Left lung (tissue), 4 donors: ENCODE measurements at regions not wholly inside any gene's neighbourhood (a gene's known extent, or its start where the extent isn't known, plus 50 kb on each side); places are given as distances from the start of the nearest gene placed in this dataset.
A peak's percentile ranks its signal among the peaks of the same experiment; 100 is the strongest.

Experiments used
- ATAC-seq: fragments of 200-7000 bp; cut with Tn5 transposase; one replicate; pipeline ENCODE4 v1.9.1; 2020; ENCODE audit warnings: moderate library complexity
- DNase-seq, 4 donors: peaks; one replicate each; pipeline ENCODE4 v3.0.0-alpha.2; 2013 to 2020
- H3K27ac ChIP-seq, 2 donors: fragments of 200-600 bp; sonication (generic) in 1 of 2; one replicate each; pipeline versions ENCODE4 v1.5.0 to v1.8.0; 2020 to 2021
- H3K27me3 ChIP-seq, 2 donors: fragments of 200-600 bp; sonication (generic) in 1 of 2; one replicate each; pipeline versions ENCODE4 v1.5.0 to v1.8.0; 2020 to 2021
- H3K36me3 ChIP-seq, 2 donors: fragments of 200-600 bp; sonication (generic) in 1 of 2; one replicate each; pipeline versions ENCODE4 v1.5.0 to v1.8.0; 2020 to 2021
- H3K4me1 ChIP-seq, 2 donors: fragments of 200-600 bp; one replicate each; pipeline ENCODE4 v1.8.0; 2021
- H3K4me3 ChIP-seq, 2 donors: fragments of 200-600 bp; sonication (generic) in 1 of 2; one replicate each; pipeline versions ENCODE4 v1.5.0 to v1.8.0; 2020 to 2021; ENCODE audit warnings: mild to moderate bottlenecking in 1 of 2
- H3K9me3 ChIP-seq, 2 donors: fragments of 200-600 bp; sonication (generic) in 1 of 2; one replicate each; pipeline versions ENCODE4 v1.5.0 to v1.8.0; 2020 to 2021
- intact Hi-C, 2 donors: fragments of 100-400 bp; cut with DNase I; formaldehyde crosslinking; loops; one replicate each; pipeline versions ENCODE4 v1.11.2 to v1.14.2; 2022
- TF ChIP-seq, protein P1 (sequence below), 2 donors: fragments of 200-600 bp; sonication (generic) in 1 of 2; IDR thresholded peaks; one replicate each; pipeline versions ENCODE4 v1.5.0 to v1.8.0; 2021; ENCODE audit warnings: antibody characterized with exemption in 2 of 2
- donor health status: DM: no; HTN: yes; CAD: no.
- donor health status: DM: no; HTN: no; CAD: no.

DNA sequence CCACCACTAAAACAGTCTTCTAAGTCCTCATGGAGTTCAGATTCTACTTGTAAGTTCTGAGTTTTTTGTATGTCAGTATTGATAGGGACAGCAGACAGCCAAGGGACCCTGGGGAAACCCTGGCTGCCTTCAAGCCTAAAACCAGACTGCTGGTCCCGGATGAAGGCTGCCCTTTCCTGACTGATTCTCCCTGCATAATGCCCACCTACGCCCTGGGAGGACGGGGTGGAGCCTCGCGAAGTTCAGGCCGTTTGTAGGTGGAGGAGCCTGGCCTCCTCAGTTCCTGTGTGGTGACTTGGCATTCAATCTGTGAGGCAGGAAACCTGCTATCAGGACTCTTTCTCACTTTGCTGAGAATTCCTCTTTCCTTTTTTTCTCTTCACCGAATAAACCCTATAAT is 120.3 kb upstream of the LGSN start:
- ATAC-seq (no peak), DNase-seq (no peak)
- Histone ChIP-seq H3K27me3 (no peaks in the 10 kb centered on the region), H3K27ac (no peak overlapping the region), H3K4me3 (no peak overlapping the region), H3K9me3 (peaks cover 0 to 1% of the 10 kb centered on the region in 2 donors), H3K4me1 (no peaks in the 10 kb centered on the region), H3K36me3 (no peaks in the 10 kb centered on the region)
- TF ChIP-seq, protein P1, sequence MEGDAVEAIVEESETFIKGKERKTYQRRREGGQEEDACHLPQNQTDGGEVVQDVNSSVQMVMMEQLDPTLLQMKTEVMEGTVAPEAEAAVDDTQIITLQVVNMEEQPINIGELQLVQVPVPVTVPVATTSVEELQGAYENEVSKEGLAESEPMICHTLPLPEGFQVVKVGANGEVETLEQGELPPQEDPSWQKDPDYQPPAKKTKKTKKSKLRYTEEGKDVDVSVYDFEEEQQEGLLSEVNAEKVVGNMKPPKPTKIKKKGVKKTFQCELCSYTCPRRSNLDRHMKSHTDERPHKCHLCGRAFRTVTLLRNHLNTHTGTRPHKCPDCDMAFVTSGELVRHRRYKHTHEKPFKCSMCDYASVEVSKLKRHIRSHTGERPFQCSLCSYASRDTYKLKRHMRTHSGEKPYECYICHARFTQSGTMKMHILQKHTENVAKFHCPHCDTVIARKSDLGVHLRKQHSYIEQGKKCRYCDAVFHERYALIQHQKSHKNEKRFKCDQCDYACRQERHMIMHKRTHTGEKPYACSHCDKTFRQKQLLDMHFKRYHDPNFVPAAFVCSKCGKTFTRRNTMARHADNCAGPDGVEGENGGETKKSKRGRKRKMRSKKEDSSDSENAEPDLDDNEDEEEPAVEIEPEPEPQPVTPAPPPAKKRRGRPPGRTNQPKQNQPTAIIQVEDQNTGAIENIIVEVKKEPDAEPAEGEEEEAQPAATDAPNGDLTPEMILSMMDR (IDR thresholded peaks at IDR 0.05): no peak
- intact Hi-C loops: no loop called here

DNA sequence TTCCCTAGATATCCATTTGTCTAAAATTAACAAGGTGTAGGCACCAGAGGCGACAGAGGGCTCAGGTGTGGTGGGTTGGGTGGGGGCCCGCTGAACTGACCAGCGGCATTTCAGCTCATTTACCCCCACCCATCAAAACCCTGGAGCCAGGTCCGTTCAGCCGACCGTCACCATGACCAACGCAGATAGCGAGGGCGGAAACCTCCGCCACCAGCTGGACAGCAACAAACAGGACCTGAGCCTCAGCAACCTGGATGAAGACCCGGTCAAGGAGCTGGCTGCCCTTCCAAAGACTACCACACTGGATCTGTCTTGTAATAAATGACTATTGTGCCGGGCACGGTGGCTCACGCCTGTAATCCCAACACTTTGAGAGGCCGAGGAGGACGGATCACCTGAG is 120.8 kb upstream of the LGSN start:
- DNase-seq (no peak), ATAC-seq (no peak)
- no peaks in the 10 kb centered on the region for H3K36me3 ChIP-seq
- H3K27me3 ChIP-seq: no peaks in the 10 kb centered on the region
- H3K4me1 ChIP-seq: no peaks in the 10 kb centered on the region
- no peak overlapping the region for H3K4me3 ChIP-seq
- peaks cover 0 to 1% of the 10 kb centered on the region in 2 donors for H3K9me3 ChIP-seq
- TF ChIP-seq, protein P1 (IDR thresholded peaks at IDR 0.05): no peak
- intact Hi-C loops: no loop called here
- H3K27ac ChIP-seq: no peak overlapping the region

DNA sequence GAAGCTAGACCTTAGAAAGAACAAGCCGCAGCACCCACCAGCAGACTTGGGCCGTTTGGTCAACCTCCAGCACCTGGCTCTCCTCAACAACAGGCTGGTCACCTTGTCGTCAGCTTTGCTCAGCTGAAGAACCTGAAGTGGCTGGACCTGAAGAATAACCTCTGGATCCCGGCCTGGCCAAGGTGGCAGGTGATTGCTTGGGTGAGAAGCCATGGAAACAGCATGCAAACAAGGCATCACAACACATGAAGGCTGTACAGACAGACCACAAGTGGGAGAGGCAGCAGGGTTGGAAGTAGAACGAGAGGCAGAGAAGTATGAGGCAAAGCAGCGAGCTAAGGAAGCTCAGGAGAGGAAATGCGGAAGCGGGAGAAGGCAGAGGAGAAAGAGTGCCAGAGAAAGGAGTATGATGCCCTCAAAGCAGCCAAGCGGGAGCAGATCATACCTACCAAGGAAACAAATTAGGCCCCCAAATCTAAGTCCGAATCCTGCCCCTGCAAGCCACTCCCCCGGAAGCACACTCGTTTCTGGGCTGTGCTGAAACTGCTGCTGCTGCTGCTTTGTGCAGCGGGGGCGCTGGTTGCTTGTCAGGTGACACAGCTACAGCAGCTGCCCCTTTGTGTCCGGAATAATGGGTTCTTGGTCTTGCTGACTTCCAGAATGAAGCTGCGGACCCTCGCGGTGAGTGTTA is 121.6 kb upstream of the LGSN start:
- no peak overlapping the region for H3K27ac ChIP-seq
- TF ChIP-seq, protein P1 (IDR thresholded peaks at IDR 0.05): no peak
- no peaks in the 10 kb centered on the region for H3K27me3 ChIP-seq
- no peaks in the 10 kb centered on the region for H3K4me1 ChIP-seq
- peak; percentile 90 for ATAC-seq
- peaks cover 0 to 1% of the 10 kb centered on the region in 2 donors for H3K9me3 ChIP-seq
- peak in 1 of 4 donors; percentile 39 for DNase-seq
- H3K4me3 ChIP-seq: no peak overlapping the region
- intact Hi-C loops: no loop called here
- H3K36me3 ChIP-seq: no peaks in the 10 kb centered on the region

DNA sequence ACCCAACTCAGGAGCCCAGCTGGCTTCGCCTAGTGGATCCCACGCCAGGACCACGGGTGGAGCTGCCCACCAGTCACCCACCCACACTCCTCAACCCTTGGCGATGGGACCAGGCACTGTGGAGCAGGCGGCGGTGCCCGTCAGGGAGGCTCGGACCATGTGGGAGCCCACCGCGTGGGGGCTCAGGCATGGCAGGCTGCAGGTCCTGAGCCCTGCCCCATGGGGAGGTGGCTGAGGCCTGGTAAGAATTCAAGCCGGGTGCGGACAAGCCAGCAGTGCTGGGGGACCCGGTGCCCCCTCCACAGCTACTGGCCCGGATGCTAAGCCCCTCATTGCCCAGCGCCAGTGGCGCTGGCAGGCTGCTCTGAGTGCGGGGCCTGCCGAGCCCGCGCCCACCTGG is 123.1 kb upstream of the LGSN start:
- Histone ChIP-seq H3K9me3 (peaks cover 0 to 1% of the 10 kb centered on the region in 2 donors), H3K4me3 (no peak overlapping the region), H3K36me3 (no peaks in the 10 kb centered on the region), H3K4me1 (no peaks in the 10 kb centered on the region), H3K27ac (no peak overlapping the region), H3K27me3 (no peaks in the 10 kb centered on the region)
- ATAC-seq (no peak), DNase-seq (no peak)
- intact Hi-C loops: no loop called here
- TF ChIP-seq, protein P1 (IDR thresholded peaks at IDR 0.05): no peak

DNA sequence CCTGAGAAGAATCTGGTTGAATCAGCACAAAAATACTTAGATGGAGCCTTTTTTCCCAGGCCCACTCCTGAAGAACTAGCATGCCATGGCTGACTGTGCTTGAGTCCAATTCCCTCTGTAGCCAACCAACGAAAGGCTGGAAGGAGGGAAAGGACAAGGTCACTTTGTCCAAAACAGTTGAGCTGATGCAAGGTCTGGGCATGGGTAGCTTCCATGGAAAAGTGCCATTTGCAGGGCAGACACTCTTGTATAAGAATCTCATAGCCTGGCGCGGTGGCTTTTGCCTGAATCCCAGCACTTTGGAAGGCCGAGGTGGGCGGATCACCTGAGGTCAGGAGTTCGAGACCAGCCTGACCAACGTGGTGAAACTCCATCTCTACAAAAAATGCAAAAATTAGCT is 125.0 kb upstream of the LGSN start:
- no peak for ATAC-seq
- no peak for DNase-seq
- TF ChIP-seq, protein P1 (IDR thresholded peaks at IDR 0.05): no peak
- H3K27ac ChIP-seq: no peak overlapping the region
- no peaks in the 10 kb centered on the region for H3K4me1 ChIP-seq
- H3K4me3 ChIP-seq: no peak overlapping the region
- no peaks in the 10 kb centered on the region for H3K27me3 ChIP-seq
- intact Hi-C loops: no loop called here
- H3K36me3 ChIP-seq: no peaks in the 10 kb centered on the region
- peaks cover 0 to 1% of the 10 kb centered on the region in 2 donors for H3K9me3 ChIP-seq
